Embryonic facial prominence (tissue), 1 donor: ENCODE measurements at regions not wholly inside any gene's neighbourhood (a gene's known extent, or its start where the extent isn't known, plus 50 kb on each side); places are given as distances from the start of the nearest gene placed in this dataset.

Source experiments
- DNase-seq: peaks from one replicate; pipeline ENCODE4 v3.0.0-alpha.2; 2016; ENCODE audit errors: extremely low spot score

DNA sequence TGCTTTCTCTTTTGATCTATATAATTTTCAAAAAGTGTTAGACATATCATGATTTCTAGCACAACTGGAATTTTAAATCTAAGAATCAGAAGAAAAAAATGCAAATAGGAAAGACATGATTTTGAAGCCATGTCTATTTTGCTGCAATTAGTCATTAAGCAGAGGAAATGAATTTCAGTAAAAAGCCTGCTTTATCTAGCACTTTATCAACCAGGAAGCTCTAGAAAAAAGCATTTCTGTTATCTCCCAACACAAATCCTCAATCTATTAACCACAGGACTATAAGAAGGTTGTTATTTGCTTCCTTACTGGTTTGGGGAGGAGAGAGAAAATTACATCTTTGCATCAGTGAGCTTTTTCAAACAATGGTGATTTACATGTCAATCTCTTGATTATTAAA, 716.7 kb downstream of the DIAPH3 start:
- no peak for DNase-seq

DNA sequence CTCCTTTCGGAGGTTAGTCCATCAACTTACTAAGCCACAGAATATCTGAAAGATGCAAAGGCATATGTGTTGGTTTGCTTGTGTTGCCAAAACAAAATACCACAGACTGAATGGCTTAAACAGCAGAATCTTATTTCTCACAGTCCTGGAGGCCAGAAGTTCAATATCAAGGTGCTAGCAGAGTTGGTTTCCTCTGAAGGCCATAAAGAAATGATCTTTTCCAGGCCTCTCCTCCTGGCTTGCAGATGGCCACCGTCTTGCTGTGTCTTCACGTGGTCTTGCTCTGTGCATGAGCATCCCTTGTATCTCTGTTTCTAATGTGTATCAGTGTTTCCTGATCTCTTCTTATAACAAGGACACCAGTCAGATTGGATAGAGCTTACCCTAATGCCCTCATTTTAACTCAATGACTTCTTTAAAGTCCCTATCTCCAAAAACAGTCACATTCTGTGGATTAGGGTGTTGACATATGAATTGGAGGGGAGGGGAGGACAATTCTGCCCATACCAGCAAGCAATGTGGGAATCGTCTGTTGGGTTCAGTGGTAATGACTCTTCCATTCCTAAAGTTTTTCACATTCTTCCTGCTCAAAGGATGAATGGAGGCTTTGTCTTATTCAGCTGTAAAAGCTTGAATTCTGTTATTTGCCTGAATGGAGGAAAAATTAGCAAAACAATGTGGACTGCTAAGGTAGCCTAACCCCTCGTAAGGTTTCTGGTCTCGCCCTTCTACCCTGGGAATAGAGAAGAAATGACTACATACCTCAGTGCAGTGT, 715.7 kb downstream of the DIAPH3 start:
- DNase-seq, result no peak

DNA sequence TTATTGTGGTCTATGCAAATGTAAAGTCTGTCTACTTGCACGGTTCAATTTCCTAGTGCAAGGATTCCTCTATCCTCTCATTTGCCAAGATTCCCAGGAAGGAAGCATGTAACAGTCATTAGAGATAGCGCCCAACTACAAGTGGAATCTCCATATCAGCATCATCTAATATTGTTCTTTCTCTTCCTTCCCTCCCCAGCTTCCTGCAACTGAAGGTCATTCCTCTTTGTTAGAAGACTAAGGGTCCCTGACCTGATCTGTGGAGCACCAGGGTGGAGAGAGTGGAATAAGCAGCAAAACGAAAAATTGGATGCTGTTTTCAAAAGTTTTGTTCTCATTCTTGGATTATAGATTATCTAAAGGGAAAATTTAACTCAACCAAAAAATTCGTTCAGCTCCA, 714.0 kb downstream of the DIAPH3 start:
- no peak for DNase-seq

DNA sequence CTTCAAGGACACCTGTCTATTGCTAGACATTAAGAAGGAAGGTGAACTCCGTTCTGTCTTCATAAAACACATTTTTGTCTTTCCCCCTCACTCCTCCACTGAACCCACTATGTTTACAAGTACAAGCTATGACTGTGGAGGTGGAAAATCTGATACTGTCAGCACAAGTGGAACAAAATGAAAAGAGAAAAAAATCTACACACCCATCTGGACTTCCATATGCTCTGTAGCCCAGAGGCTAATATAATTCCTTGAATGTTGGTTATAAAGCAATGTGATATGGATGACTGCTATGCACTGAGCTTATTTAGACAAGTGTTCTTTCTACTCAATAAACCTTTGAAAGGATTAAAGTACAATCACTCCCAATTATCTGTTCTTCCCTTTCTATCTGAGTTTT, 713.5 kb downstream of the DIAPH3 start:
- no peak for DNase-seq

DNA sequence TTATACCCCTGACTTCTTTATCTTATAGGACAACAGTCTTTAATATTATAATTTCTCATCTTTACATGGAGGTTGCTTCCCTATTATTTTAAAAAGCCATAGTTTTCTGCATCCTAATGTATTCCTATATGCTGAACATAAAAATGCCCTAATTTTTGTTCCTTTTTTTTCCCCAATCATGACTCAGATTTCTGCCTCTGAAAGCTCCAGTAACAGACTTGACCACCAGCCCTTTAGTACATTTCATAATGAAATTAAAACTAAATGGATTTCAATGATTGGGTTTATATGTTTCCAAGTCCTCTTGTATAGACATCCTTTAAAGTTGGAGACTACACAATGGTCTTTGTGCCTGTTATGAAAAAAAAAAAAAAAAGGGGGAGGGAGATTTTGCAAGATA, 712.5 kb downstream of the DIAPH3 start:
- no peak for DNase-seq

DNA sequence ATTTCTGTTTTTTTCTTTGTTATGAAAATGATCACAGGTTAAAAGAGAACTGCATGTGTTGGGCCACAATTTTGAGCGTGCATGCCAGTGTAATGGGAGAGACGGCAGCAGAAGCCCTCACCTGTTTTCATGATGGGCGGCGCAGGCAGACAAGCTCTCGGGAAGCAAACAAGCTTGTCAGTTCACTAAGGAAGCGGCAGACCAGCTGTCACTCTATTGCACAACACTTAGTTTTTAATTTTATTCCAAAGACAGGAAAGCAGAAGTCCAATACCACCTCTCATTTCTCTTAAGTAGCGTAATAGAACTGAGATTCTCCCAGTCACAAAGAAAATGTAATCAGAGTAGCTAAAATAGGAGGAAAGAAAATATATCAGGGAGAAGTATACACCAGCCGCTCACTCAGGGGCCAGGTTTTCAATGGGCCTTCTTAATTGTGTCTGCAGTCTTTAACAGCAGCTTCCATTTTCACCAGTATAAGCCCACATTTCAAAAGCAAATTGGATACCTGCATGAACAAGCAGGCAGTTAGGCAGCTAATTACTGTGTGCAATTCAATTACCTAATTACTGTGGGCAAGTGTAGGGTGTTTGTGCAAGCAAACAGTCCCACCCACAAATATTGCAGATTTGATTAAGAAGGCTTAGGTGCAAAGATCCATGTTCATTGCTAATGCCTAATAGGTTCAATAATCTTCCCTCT, 711.4 kb downstream of the DIAPH3 start:
- no peak for DNase-seq

DNA sequence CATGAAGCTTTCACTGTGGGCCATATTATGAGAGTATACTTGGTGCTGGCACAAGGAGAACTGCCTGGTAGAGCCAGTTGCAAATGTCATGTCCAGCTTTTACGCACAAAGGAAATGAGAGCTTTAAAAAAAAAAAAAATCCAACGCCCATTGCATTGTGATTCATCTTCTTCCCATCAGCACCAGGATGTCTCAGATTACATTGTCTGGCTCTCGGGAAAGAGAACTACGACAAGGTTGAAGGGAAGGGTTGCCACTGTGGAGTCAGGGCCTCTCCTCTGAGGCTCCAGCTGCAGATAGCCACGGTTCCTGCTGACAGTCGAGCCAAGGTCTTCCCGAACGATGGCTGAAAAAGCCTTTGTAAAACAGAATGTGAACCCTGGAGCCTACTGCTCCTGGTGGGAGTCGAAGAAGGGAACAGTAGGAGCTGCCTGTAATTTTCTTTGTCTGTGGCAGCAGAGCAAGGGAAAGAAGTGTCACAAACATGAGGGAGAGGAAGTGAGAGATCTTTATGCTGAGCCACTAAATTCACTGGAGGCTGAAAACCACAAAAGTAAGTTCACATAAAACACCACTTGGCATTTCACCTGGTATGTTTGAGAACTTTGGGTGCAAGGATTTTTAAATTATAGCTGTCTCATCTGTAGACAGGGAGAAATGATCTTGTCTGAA, 704.7 kb downstream of the DIAPH3 start:
- no peak for DNase-seq

DNA sequence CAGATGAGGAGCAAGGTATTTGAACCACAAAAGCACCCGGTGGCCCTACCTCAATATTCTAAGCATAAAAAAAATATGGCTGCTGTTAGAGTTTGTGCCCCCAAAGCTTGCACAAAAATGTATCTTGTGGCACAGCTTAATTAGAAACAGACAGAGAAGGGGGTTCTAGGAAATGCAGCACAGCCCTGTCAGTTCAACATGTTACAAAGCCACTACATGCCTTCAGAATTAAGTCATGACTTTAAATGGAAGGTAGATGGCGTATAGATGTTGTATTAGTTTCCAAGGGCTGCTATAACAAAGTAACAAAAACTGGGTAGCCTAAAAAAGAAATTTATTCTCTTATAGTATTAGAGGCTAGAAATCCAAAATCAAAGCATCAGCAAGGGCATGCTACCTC, 703.8 kb downstream of the DIAPH3 start:
- DNase-seq, result no peak

DNA sequence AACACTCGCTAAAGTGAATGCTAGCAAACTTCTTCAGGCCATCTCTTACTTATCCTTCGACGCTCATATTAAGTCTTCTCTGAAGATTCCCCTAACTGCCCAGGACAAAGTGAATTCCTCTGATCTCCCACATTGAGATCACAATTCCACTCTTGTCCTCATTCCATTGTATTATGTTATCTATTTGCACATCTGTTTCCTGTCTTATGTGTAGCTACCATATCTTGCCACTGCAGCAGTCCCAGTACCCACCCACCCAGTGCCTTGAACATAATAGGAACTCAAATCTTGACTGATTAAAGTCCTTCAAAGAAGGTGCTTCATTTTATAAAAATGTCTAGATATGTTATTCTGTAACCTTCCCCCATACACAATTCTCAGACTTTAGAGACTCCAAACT, 702.3 kb downstream of the DIAPH3 start:
- no peak for DNase-seq

DNA sequence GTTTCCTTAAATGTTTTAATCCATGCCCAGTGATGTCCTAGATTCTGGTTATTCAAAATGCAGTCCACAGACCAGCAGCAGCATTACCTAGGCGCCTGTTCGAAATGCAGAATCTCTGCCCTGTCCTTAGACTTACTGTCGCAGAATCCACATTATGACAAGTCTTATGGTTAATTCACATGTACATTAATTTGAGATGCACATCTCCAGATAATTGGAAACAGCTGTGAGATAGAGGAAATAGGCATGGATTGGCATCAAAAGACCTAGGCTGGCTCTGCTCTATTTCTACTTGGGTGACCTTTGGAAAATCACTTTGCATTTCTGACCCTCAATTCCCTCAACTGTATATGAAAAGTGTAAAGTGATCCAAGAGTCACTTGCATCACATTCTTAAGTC, 700.7 kb downstream of the DIAPH3 start:
- DNase-seq, result no peak

DNA sequence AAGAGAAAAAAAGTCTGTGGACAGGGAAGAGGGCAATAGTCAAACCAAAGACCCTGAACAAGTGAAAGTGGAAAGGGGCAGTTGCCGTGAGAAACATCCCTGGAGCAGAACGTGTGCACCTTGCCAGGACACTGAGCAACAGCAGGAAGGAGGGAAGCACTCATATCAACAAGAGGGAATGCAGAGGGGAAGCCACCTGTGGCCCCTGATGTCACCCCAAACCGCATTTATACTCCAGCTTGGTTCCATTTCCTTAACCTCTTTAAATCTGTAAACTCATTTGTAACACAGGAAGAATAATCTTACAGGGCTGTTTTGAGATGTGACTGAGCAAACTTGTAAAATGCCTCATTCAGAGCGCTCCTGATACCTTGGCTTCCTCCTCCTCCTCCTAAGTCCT, 698.8 kb downstream of the DIAPH3 start:
- DNase-seq, result no peak

DNA sequence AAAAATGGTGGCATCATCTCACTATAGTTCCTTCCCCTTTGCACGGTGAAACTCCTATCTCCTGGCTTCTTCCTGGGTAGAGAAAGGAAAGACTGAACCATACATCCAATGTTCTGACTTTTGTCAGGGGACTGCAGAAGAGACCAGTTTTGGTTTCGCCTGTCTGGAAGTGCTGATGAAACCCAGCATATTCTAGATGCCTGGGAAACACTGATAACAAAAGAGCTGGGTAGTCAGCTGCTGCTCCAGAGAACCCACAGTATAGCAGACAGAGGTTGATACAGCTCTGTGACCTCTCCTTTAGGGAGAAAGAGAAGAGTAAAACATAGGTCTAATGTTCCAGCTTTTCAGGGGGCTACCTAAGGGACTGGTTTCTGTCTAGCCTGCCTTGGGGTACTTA, 695.3 kb downstream of the DIAPH3 start:
- no peak for DNase-seq

DNA sequence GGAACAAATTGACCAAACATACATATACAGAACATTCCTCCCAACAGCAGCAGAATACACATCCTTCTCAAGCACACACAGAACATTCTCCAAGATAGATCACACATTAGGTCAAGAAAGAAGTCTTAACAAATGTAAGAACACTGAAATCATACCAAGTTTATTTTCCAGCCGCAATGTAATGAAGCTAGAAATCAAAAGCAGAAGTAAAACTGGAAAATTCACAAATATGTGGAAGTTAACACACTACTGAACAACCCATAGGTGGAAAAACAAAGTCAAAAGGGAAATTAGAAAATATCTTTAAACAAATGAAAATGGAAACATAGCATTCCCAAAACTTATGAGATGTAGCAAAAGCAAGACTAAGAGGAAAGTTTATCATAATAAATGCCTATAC, 692.6 kb downstream of the DIAPH3 start:
- DNase-seq, result no peak

DNA sequence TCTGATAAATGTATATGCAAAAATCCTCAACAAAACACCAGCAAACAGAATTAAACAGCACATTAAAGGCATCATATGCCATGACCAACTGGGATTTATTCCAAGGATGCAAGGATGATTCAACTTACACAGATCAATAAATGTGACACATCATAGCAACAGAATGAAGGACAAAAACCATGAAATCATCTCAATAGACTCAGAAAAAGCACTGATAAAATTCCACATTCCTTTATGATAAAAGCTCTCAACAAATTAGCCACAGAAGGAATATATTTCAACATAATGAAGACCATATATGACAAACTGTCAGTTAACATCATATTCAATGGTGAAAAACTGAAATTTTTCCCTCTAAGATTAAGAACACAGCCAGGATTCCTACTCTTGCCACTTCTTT, 691.6 kb downstream of the DIAPH3 start:
- no peak for DNase-seq

DNA sequence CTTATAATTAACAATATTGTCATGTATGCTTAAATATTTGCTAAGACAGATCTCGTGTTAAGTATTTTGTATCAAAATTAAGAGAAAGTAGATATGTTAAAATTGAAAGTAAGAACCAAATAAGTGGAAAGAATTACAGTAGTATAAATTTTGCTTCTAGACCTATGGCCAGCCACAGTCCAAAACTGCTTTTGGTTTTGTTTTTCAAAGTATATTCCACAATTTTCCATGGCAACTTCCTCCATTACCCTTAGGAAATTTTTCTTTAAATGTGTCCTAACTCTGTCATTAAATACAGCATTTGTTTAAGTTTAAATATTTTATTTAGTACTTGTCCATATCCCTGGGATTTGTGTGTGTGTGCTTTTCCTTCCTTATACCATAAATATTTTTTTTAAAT, 689.0 kb downstream of the DIAPH3 start:
- DNase-seq, result no peak

DNA sequence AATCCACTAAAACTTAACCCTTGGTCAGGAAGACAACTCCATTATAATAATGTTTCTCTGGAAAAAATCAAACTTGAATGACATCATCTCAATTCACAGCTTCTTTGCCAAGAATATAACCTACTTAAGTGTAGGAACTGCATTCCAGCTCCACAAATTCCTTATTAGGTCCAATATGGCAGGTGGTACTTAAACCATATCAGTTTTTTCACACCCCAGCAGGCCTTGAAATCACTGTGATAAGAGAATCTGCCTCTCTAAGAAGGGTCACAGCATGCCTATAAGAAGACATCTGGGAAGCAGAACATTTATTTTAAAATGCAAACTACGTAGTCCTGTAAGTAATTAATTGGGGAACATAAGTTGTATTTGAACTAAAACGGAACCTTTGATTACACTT, 687.8 kb downstream of the DIAPH3 start:
- no peak for DNase-seq

DNA sequence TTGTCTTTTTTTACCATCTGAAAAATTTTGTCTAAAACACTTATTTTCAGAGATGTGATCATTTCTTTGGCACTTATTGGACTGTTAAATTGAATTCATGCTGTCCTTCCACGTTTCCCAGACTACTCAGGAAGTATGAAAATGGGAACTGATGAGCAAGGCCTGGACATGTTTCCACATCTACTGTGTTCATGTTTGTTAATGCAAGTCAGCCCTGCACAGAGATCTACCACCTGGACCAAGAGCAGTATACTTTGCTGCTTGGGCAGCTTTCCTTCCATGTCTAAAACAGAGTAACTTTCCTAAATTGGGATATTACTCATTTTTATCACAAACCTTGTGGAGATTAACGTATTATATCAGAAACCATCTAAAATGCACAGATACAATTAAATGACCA, 687.4 kb downstream of the DIAPH3 start:
- no peak for DNase-seq

DNA sequence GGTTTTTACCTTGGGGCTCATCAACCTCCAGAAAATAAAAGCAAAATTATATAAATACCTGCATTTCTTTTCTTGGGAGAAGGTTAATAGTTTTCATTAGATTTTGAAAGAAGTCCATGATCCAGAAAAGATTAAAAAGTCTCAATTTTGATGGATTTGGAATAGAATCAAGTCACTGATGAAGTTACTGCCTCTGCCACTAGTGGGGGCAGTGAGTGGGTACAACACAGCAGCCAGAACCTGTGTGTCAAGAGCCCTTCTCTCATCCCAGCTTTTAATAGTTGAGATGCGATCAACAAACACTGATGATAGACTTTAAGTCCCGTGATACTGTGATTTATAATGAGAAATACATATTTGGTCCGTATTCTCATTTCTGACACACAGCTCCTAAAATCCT, 686.7 kb downstream of the DIAPH3 start:
- DNase-seq, result no peak

DNA sequence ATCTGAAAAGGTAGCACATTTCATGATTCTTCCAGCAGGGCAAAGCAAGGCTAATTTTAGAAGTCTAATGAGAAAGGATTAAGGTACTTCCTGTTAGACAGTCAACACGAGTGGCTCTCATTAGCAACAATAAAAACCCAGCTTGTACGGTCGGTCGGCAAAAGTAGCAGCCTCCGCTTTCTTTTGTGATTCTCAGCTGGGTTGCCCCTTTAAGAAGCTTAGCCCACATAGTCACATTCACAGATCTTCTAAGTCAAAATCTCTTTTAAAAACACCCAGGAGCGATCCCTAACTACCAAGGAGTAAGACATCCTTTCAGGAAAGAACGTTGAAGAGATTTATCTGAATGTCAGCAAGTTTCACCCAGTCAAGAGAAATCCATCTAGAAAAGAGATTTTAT, 684.8 kb downstream of the DIAPH3 start:
- no peak for DNase-seq

DNA sequence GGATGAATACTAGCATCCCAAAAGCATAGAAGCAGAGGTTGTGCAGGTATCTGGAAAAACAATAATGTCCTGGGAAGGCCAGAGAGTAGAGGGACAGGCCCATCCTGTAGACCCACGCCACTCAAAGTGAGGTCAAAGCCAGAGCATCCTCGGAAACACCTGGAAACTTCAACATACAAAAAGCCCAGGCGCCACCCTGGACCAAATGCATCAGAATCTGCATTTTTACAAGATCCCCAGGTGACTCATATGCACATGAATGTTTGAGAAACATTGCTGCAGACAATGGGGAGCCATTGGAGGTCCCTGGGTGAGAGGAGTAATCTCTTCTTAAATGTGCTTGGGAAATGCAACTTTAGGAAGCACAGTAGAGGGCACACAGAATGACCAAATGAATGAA, 684.1 kb downstream of the DIAPH3 start:
- no peak for DNase-seq

DNA sequence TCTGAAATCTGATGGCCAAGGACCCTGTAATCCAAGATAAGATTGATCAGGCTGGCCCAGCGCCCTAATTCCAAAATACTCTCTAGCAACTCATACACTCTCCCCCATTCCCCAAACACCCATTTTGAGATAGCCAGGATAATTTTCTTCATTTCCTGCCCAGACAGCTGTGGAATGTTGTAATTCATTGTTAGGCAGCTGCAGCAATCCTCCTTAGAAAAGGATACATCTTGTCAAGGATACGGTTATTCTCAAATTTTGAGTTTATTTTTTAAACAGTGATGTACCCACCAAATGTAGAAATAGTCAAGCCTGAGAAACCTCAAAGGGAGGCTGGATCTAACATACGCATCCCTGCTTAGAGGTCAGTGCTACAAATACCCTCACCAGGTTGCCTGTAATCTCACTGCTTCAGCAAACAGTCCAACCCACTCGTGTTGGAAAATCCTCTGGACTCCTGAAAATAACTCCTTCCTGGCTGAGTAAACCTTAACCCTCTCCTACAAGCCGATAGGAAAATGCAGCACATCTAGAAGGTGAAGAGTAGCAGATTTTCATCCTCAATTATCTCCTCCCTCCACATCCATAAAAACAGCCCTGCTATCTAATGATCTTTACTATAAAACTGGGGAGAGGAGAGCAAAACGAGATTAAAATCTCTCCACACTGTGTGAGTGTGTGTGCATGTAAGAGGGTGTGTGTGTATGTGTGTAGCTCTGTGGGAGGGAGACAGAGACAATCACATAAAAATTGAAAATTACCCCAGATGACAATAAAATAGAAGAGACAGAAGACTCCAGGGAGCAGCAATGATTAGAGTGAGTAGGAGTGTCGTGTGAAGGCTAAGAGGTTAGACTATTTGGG, 683.1 kb downstream of the DIAPH3 start:
- no peak for DNase-seq

DNA sequence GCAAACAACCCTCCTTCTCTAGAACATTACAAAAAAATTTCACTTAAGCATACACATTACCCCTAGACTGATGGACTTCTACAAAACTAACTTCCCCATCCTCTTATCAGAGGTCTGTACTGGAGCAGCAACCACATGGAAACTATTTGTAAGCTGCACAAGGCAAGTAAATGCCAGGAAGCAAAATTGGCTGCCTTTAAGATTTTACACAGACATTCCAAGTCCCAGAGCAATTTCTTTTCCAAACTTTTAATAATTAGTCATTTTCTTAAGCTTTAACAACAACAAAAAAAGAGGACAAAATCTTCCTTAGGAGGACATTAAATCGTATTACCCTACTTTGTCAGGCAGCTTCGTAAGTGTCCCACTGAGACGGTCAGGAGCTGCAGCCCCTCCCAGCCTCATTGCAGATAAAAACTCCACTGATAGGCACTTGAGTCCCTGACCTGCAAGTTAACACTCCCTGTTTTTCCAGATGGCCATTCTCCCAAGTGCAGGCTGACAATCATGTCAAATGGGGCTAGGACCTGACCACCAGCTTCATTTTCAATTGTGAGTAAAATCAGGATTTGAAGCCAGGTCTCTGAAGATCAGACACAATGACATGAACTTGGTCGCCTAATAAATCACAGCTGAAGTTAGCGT, 680.1 kb downstream of the DIAPH3 start:
- no peak for DNase-seq
